ENCODE measurements at regions not wholly inside any gene's neighbourhood (a gene's known extent, or its start where the extent isn't known, plus 50 kb on each side); places are given as distances from the start of the nearest gene placed in this dataset.

DNA sequence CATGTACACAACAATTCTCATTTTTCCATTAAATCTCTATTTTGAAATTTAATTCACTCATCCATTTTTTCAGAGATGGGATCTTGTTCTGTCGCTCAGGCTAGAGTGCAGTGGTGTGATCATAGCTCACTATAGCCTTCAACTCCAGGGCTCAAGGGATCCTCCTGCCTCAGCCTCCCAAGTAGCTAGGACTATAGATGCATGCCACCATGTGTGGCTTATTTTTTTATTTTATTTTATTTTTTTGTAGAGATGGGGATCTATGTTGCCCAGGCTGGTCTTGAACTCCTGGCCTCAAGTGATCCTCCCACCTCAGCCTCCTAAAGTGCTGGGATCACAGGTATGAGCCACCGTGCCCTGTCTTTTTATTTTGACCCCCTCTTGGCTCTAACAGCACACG, 203.8 kb upstream of the KLF14 start:
- no peak for TF ChIP-seq SIN3A (IDR thresholded peaks at IDR 0.05; ENCODE audit: low read depth)
- TF ChIP-seq POLR2A (IDR thresholded peaks at IDR 0.05; ENCODE audit: borderline replicate concordance, extremely low read depth, insufficient read depth, insufficient read length): no peak
- peaks cover 7 to 62% of the 10 kb centered on the region in 2 experiments for H3K36me3 ChIP-seq (ENCODE audit: control insufficient read depth in 1 of 2, insufficient read depth in 2 of 2, low read length in 2 of 2)
- H3K4me1 ChIP-seq (ENCODE audit: control insufficient read depth in 1 of 2, insufficient read depth in 2 of 2, low read length in 2 of 2): peaks cover 82 to 98% of the 10 kb centered on the region in 2 experiments
- no peaks in the 10 kb centered on the region for H3K9me3 ChIP-seq (ENCODE audit: control insufficient read depth in 1 of 2, insufficient read depth in 1 of 2, low read depth in 1 of 2, low read length in 2 of 2)
- no peaks in the 10 kb centered on the region for H3K27me3 ChIP-seq (ENCODE audit: insufficient read depth, low read length)
- no peak overlapping the region for H3K4me3 ChIP-seq (replicated peaks in 1 of 2; ENCODE audit: low read depth in 1 of 2, low read length in 2 of 2)
- ChIA-PET CTCF (interaction anchor here (1.4 kb wide), 1 partner anchor 41 kb away, joined by 5 read pairs; no protein-coding TSS in a partner anchor), POLR2A (interaction anchor here (1.2 to 1.3 kb wide), 3 partner anchors 9 to 33 kb away, joined by 3 to 4 read pairs (median 3); no protein-coding TSS in a partner anchor), RAD21 (ENCODE audit: low non-redundant PET in 1 of 2, low total read pairs in 2 of 2, uncharacterized antibody in 2 of 2, unreplicated experiment in 2 of 2) (no interaction called here)
- H3K4me2 ChIP-seq (ENCODE audit: low read length): no peak overlapping the region
- no peak overlapping the region for H2AFZ ChIP-seq (ENCODE audit: low read depth, low read length, poor library complexity, severe bottlenecking)
- BruUV-seq (replicated peaks): no TSS peak
- intact Hi-C loops (cut with micrococcal nuclease): no loop called here
- H3K27ac ChIP-seq (ENCODE audit: low read depth, low read length): peak overlapping the region; percentile 85
- H4K20me1 ChIP-seq (ENCODE audit: insufficient read depth): no peaks in the 10 kb centered on the region
- H3K9ac ChIP-seq (ENCODE audit: low read length): no peak overlapping the region
- ATAC-seq (no peak), DNase-seq (ENCODE audit: low read depth, low spot score) (no peak)
- peaks cover 100% of the 10 kb centered on the region for H3K79me2 ChIP-seq (ENCODE audit: insufficient read depth, low read length)
- no peaks in the 10 kb centered on the region for H3K9me2 ChIP-seq (ENCODE audit: insufficient read depth)

DNA sequence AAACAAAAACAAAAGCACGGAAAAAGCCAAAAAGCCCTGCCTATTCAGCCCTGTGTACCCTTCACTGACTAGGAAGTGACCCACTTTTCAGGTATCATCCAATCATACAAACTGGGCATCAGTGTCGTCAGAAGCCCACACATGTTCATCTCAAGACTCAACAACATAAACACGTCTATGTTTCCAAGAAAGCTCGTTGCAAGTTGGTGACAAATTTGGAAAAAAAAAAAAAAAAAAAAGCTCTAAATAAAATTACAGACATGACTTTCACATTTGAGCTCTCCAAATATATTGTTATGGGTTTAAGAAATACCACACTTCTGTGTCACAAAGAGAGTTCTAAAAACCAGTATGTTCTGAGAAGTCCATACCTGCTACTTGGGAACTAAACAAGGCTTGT, 204.7 kb upstream of the KLF14 start:
- CTCF ChIA-PET: interaction anchor here (1.4 kb wide), 1 partner anchor 42 kb away, joined by 5 read pairs; no protein-coding TSS in a partner anchor
- intact Hi-C loops (cut with micrococcal nuclease): no loop called here
- TF ChIP-seq POLR2A (IDR thresholded peaks at IDR 0.05; ENCODE audit: borderline replicate concordance, extremely low read depth, insufficient read depth, insufficient read length): no peak
- no peak for TF ChIP-seq YY1 (IDR thresholded peaks at IDR 0.05; ENCODE audit: extremely low read depth, insufficient replicate concordance, low read depth, low read length)
- TF ChIP-seq POLR2AphosphoS5 (IDR thresholded peaks at IDR 0.05; ENCODE audit: low read depth, low read length): no peak
- TF ChIP-seq, protein P1, sequence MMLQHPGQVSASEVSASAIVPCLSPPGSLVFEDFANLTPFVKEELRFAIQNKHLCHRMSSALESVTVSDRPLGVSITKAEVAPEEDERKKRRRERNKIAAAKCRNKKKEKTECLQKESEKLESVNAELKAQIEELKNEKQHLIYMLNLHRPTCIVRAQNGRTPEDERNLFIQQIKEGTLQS (IDR thresholded peaks at IDR 0.05): no peak
- no peak for TF ChIP-seq SIN3A (IDR thresholded peaks at IDR 0.05; ENCODE audit: low read depth)
- TF ChIP-seq, protein P2, sequence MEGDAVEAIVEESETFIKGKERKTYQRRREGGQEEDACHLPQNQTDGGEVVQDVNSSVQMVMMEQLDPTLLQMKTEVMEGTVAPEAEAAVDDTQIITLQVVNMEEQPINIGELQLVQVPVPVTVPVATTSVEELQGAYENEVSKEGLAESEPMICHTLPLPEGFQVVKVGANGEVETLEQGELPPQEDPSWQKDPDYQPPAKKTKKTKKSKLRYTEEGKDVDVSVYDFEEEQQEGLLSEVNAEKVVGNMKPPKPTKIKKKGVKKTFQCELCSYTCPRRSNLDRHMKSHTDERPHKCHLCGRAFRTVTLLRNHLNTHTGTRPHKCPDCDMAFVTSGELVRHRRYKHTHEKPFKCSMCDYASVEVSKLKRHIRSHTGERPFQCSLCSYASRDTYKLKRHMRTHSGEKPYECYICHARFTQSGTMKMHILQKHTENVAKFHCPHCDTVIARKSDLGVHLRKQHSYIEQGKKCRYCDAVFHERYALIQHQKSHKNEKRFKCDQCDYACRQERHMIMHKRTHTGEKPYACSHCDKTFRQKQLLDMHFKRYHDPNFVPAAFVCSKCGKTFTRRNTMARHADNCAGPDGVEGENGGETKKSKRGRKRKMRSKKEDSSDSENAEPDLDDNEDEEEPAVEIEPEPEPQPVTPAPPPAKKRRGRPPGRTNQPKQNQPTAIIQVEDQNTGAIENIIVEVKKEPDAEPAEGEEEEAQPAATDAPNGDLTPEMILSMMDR (IDR thresholded peaks at IDR 0.05 in 2 of 3, conservative IDR thresholded peaks at IDR 0.05 in 1 of 3; ENCODE audit: borderline replicate concordance in 1 of 3, insufficient read depth in 1 of 3, low read depth in 2 of 3, low read length in 2 of 3): no peak
- no peak for TF ChIP-seq EZH2 (IDR thresholded peaks at IDR 0.05)
- no peak for TF ChIP-seq FOSL1 (IDR thresholded peaks at IDR 0.05; ENCODE audit: low read depth)
- TF ChIP-seq ZNF274 (IDR thresholded peaks at IDR 0.05; ENCODE audit: low read depth, low read length): no peak
- TF ChIP-seq SRF (IDR thresholded peaks at IDR 0.05; ENCODE audit: low read depth): no peak
- TF ChIP-seq EZH2phosphoT487 (IDR thresholded peaks at IDR 0.05; ENCODE audit: borderline replicate concordance): no peak
- no peak for TF ChIP-seq CBX3 (IDR thresholded peaks at IDR 0.05; ENCODE audit: low read depth)
- TF ChIP-seq RAD21 (IDR thresholded peaks at IDR 0.05; ENCODE audit: low read depth): no peak
- no peak for TF ChIP-seq ELF1 (IDR thresholded peaks at IDR 0.05; ENCODE audit: borderline replicate concordance, low read depth)
- TF ChIP-seq JUND (IDR thresholded peaks at IDR 0.05): no peak
- TF ChIP-seq, protein P3, sequence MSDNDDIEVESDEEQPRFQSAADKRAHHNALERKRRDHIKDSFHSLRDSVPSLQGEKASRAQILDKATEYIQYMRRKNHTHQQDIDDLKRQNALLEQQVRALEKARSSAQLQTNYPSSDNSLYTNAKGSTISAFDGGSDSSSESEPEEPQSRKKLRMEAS (IDR thresholded peaks at IDR 0.05): no peak
- TF ChIP-seq TCF7L2 (IDR thresholded peaks at IDR 0.05; ENCODE audit: borderline replicate concordance, extremely low read depth, insufficient read depth, insufficient read length): no peak
- TF ChIP-seq EGR1 (IDR thresholded peaks at IDR 0.05; ENCODE audit: low read depth): no peak

More for the DNA sequence above, 204.7 kb upstream of the KLF14 start:
- H2AFZ ChIP-seq (ENCODE audit: low read depth, low read length, poor library complexity, severe bottlenecking): no peak overlapping the region
- peak overlapping the region; percentile 85 for H3K27ac ChIP-seq (ENCODE audit: low read depth, low read length)
- H3K79me2 ChIP-seq (ENCODE audit: insufficient read depth, low read length): peaks cover 100% of the 10 kb centered on the region
- H3K9ac ChIP-seq (ENCODE audit: low read length): no peak overlapping the region
- peaks cover 13 to 62% of the 10 kb centered on the region in 2 experiments for H3K36me3 ChIP-seq (ENCODE audit: control insufficient read depth in 1 of 2, insufficient read depth in 2 of 2, low read length in 2 of 2)
- peaks cover 84 to 98% of the 10 kb centered on the region in 2 experiments for H3K4me1 ChIP-seq (ENCODE audit: control insufficient read depth in 1 of 2, insufficient read depth in 2 of 2, low read length in 2 of 2)
- H4K20me1 ChIP-seq (ENCODE audit: insufficient read depth): no peaks in the 10 kb centered on the region
- ChIA-PET RAD21 (ENCODE audit: low non-redundant PET in 1 of 2, low total read pairs in 2 of 2, uncharacterized antibody in 2 of 2, unreplicated experiment in 2 of 2) (no interaction called here), POLR2A (interaction anchor here (1.1 kb wide), 1 partner anchor 10 kb away, joined by 3 read pairs; no protein-coding TSS in a partner anchor)
- no peaks in the 10 kb centered on the region for H3K27me3 ChIP-seq (ENCODE audit: insufficient read depth, low read length)
- no peak overlapping the region for H3K4me2 ChIP-seq (ENCODE audit: low read length)
- ATAC-seq (no peak), DNase-seq (ENCODE audit: low read depth, low spot score) (no peak)
- H3K4me3 ChIP-seq (replicated peaks in 1 of 2; ENCODE audit: low read depth in 1 of 2, low read length in 2 of 2): no peak overlapping the region
- H3K9me2 ChIP-seq (ENCODE audit: insufficient read depth): no peaks in the 10 kb centered on the region
- no TSS peak for BruUV-seq (replicated peaks)
- H3K9me3 ChIP-seq (ENCODE audit: control insufficient read depth in 1 of 2, insufficient read depth in 1 of 2, low read depth in 1 of 2, low read length in 2 of 2): no peaks in the 10 kb centered on the region
